NCI-H748 (cell line): ENCODE measurements at regions not wholly inside any gene's neighbourhood (a gene's known extent, or its start where the extent isn't known, plus 50 kb on each side); places are given as distances from the start of the nearest gene placed in this dataset.

ENCODE experiments used
- DNase-seq: peaks from one replicate; lab custom pipeline; 2025; ENCODE audit not compliant: unreplicated experiment; lab: John Stamatoyannopoulos, UW

GRCh38 chr2:80706541-80706940 is 402.0 kb upstream of the LRRTM1 start:
- no peak for DNase-seq

- DNase-seq = no peak
These were observed 399.0 kb upstream of the LRRTM1 start for GRCh38 chr2:80703532-80703931.

GRCh38 chr2:80700961-80701360 is 396.4 kb upstream of the LRRTM1 start:
- DNase-seq = no peak
